ENCODE measurements at regions not wholly inside any gene's neighbourhood (a gene's known extent, or its start where the extent isn't known, plus 50 kb on each side); places are given as distances from the start of the nearest gene placed in this dataset.

DNA sequence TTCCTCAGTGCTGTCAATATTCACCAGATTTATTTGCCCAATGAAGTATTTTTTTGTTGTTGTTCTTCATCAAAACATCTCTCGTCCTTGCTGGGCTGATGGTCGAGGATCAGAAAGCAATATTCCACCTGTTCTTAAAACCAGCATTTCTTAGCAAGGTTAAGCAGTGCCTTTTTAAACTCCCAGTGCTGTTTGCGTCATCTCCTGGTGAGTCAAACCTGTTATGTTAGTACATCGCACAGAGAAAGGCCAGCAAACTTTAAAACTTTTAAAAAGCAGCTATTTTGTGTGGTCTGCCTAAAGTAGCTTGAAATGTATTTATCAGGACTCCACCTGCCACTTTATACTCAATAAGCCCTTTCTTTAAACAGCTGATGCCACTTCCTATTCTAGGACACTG is 802.0 kb downstream of the KCNA4 start:
- no peak for TF ChIP-seq EZH2 (IDR thresholded peaks at IDR 0.05; ENCODE audit: borderline replicate concordance, low read depth, low read length, severe bottlenecking)
- TF ChIP-seq, protein P1, sequence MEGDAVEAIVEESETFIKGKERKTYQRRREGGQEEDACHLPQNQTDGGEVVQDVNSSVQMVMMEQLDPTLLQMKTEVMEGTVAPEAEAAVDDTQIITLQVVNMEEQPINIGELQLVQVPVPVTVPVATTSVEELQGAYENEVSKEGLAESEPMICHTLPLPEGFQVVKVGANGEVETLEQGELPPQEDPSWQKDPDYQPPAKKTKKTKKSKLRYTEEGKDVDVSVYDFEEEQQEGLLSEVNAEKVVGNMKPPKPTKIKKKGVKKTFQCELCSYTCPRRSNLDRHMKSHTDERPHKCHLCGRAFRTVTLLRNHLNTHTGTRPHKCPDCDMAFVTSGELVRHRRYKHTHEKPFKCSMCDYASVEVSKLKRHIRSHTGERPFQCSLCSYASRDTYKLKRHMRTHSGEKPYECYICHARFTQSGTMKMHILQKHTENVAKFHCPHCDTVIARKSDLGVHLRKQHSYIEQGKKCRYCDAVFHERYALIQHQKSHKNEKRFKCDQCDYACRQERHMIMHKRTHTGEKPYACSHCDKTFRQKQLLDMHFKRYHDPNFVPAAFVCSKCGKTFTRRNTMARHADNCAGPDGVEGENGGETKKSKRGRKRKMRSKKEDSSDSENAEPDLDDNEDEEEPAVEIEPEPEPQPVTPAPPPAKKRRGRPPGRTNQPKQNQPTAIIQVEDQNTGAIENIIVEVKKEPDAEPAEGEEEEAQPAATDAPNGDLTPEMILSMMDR (IDR thresholded peaks at IDR 0.05; ENCODE audit: borderline replicate concordance, extremely low read depth, low read length, poor library complexity, severe bottlenecking) = no peak

Data from DND-41 (cell line).